ENCODE measurements at regions not wholly inside any gene's neighbourhood (a gene's known extent, or its start where the extent isn't known, plus 50 kb on each side); places are given as distances from the start of the nearest gene placed in this dataset.

DNA sequence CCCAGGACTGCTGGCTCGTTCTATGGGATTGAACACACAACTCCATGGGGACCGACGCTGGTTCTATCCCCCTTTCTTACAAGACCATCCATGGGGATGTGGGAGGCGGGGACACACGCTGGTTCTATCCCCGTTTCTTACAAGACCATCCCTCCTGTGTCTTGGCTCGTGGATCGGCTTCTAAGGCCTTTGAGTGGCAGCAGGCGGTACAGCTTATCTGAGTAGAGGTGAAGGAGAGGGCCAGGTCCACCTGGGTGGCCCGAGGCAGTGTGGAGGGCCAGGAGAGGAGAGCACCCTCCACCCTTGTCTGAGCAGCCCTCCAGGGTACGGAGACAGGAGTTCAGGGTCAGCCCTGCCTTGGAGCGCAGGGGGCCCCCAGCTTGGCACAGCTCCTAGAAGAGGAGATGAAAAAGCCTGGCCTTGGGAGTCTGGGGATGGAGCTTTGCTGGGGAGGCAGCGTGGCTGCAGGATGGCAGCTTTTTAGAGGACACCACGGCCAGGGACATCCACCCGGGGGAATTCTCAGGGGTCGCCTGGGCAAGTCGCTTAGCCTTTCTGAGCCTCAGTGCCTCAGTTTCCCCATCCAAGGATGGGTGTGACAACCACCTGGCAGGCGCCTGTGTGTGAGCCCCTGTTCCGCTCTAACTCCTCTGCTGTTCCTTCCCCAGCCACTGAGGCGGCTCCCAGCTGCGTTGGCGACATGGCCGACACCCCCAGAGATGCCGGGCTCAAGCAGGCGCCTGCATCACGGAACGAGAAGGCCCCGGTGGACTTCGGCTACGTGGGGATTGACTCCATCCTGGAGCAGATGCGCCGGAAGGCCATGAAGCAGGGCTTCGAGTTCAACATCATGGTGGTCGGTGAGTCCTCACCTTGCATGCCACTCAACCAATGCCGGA is 341.0 kb downstream of the SEC14L1 start:
- CTCF ChIA-PET, result interaction anchor here (1.0 to 1.3 kb wide), 2 partner anchors 52 kb away, joined by 3 to 4 read pairs; no protein-coding TSS in a partner anchor
- no peak for ATAC-seq
- H3K27ac Mint-ChIP-seq, result no peak overlapping the region

DNA sequence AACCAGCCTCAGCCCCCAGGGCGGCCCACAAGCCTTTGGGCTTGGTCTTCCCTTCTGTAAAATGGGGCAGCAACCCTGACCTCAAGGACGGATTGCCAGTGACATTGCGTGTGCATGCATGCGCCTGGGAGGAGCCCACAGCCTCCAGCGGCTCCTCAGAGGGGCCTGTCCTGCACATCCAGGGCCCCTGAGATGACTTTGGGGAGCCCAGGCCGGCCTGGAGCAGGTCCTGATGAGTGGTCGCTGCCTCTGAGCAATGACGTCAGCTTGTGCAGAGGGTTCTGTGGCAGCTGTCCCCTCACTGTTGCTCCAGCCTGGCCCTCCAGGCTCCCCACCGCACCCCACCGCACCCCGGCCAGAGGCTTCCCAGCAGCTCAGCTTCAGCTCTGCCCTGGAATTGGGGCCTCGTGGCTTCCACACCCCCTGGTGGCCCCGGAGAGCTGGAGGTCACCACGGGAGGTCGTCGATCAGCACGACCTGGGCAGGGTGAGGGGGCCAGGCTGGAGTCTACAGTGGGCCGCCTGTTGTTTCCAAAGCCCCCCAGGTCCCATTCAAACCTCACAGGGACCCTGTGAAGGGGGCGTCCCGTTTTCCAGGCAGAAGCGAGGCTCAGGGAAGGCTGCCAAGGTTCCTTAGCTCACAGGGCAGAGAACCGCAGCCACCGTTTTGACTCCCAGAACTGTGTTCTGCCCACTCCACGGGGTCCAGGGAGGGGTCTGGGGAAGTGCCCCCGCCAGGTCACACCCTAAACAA is 341.8 kb downstream of the SEC14L1 start:
- no peaks in the 10 kb centered on the region for H3K27me3 Mint-ChIP-seq (ENCODE audit: low read depth)
- H3K9me3 Mint-ChIP-seq (ENCODE audit: insufficient read depth), result no peaks in the 10 kb centered on the region
- H3K4me3 Mint-ChIP-seq, result no peak overlapping the region
- H3K4me1 Mint-ChIP-seq (ENCODE audit: low read depth), result peaks cover 28% of the 10 kb centered on the region
- H3K27ac Mint-ChIP-seq, result no peak overlapping the region
- DNase-seq, result no peak
- ChIA-PET POLR2A (interaction anchor here (1.0 kb wide), 1 partner anchor 17 kb away, joined by 3 read pairs; no protein-coding TSS in a partner anchor), CTCF (interaction anchor here (0.8 to 1.0 kb wide), 2 partner anchors 12 to 53 kb away, joined by 3 read pairs; no protein-coding TSS in a partner anchor)
- no peak for ATAC-seq
- H3K36me3 Mint-ChIP-seq (ENCODE audit: low read depth), result peaks cover 40% of the 10 kb centered on the region

More for the DNA sequence above, 341.0 kb downstream of the SEC14L1 start:
- DNase-seq, result no peak
- POLR2A ChIA-PET, result no interaction called here
- H3K4me3 Mint-ChIP-seq, result no peak overlapping the region
- H3K27me3 Mint-ChIP-seq (ENCODE audit: low read depth), result no peaks in the 10 kb centered on the region
- H3K9me3 Mint-ChIP-seq (ENCODE audit: insufficient read depth), result no peaks in the 10 kb centered on the region
- H3K36me3 Mint-ChIP-seq (ENCODE audit: low read depth), result peaks cover 42% of the 10 kb centered on the region
- H3K4me1 Mint-ChIP-seq (ENCODE audit: low read depth), result peaks cover 36% of the 10 kb centered on the region

DNA sequence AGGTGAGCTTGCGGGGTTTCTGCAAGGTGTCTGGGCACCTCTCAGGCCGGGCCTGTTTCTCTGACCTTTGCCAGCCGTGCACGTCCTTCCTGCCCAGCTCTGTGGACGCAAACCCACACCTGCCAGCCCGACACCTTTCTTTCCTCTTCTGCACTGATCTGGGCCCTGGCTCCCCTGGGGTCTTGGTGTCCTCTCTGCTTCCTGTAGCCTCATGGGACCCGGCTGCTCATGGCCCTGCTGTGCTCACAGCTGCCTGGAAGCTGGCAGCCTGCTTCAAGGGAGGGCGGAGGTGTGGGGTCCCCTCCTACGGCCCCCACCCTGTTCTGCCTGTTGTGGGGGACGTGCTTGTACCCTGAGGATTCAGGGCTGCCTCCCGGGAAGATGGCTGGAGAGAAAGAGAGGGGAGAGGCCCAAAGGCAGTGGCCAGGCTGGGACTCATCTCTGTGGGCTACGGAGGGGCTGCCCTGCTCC is 342.4 kb downstream of the SEC14L1 start:
- H3K4me1 Mint-ChIP-seq (ENCODE audit: low read depth), result peaks cover 23% of the 10 kb centered on the region
- CTCF ChIA-PET, result interaction anchor here (0.8 to 1.0 kb wide), 3 partner anchors 11 to 83 kb away, joined by 3 read pairs; no protein-coding TSS in a partner anchor
- no peak overlapping the region for H3K27ac Mint-ChIP-seq
- DNase-seq (no peak), ATAC-seq (no peak)
- POLR2A ChIA-PET, result interaction anchor here (0.6 to 1.1 kb wide), 3 partner anchors 9 to 644 kb away, joined by 3 read pairs; no protein-coding TSS in a partner anchor
- no peak overlapping the region for H3K4me3 Mint-ChIP-seq
- H3K36me3 Mint-ChIP-seq (ENCODE audit: low read depth), result peaks cover 40% of the 10 kb centered on the region
- no peaks in the 10 kb centered on the region for H3K27me3 Mint-ChIP-seq (ENCODE audit: low read depth)
- H3K9me3 Mint-ChIP-seq (ENCODE audit: insufficient read depth), result no peaks in the 10 kb centered on the region

DNA sequence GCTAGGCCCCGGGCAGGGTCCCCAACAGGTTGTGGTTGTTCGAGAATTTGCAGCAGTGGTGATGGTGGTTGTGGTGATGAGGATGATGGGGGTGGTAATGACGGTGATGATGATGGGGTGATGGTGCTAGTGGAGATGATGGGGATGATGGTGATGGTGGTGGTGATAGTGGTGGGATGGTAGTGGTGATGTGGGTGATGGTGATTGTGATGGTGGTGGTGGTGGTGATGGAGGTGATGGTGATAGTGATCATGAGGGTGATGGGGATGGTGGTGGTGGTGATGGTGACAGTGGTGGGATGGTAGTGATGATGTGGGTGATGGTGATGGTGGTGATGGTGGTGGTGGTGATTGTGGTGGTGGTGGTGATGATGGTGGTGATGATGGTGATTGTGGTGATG is 343.3 kb downstream of the SEC14L1 start:
- ATAC-seq, result no peak
- no peak for DNase-seq
- Mint-ChIP-seq H3K9me3 (ENCODE audit: insufficient read depth) (no peaks in the 10 kb centered on the region), H3K4me1 (ENCODE audit: low read depth) (peaks cover 14% of the 10 kb centered on the region), H3K36me3 (ENCODE audit: low read depth) (peaks cover 45% of the 10 kb centered on the region), H3K27me3 (ENCODE audit: low read depth) (no peaks in the 10 kb centered on the region), H3K4me3 (no peak overlapping the region), H3K27ac (no peak overlapping the region)
- ChIA-PET POLR2A (interaction anchor here (0.6 to 1.1 kb wide), 2 partner anchors 10 to 643 kb away, joined by 3 read pairs; no protein-coding TSS in a partner anchor), CTCF (no interaction called here)

GRCh38 chr17:77485089-77485833 is 344.5 kb downstream of the SEC14L1 start:
- Mint-ChIP-seq H3K27me3 (ENCODE audit: low read depth) (no peaks in the 10 kb centered on the region), H3K27ac (no peak overlapping the region), H3K4me3 (no peak overlapping the region), H3K9me3 (ENCODE audit: insufficient read depth) (no peaks in the 10 kb centered on the region), H3K36me3 (ENCODE audit: low read depth) (peaks cover 48% of the 10 kb centered on the region), H3K4me1 (ENCODE audit: low read depth) (peaks cover 9% of the 10 kb centered on the region)
- ATAC-seq (no peak), DNase-seq (no peak)
- POLR2A ChIA-PET, result no interaction called here
- CTCF ChIA-PET, result no interaction called here

GRCh38 chr17:77487211-77487629 is 346.5 kb downstream of the SEC14L1 start:
- ChIA-PET CTCF (no interaction called here), POLR2A (no interaction called here)
- H3K27ac Mint-ChIP-seq, result no peak overlapping the region
- peaks cover 49% of the 10 kb centered on the region for H3K36me3 Mint-ChIP-seq (ENCODE audit: low read depth)
- peaks cover 21% of the 10 kb centered on the region for H3K4me1 Mint-ChIP-seq (ENCODE audit: low read depth)
- no peaks in the 10 kb centered on the region for H3K9me3 Mint-ChIP-seq (ENCODE audit: insufficient read depth)
- ATAC-seq (no peak), DNase-seq (no peak)
- no peaks in the 10 kb centered on the region for H3K27me3 Mint-ChIP-seq (ENCODE audit: low read depth)
- H3K4me3 Mint-ChIP-seq, result no peak overlapping the region

DNA sequence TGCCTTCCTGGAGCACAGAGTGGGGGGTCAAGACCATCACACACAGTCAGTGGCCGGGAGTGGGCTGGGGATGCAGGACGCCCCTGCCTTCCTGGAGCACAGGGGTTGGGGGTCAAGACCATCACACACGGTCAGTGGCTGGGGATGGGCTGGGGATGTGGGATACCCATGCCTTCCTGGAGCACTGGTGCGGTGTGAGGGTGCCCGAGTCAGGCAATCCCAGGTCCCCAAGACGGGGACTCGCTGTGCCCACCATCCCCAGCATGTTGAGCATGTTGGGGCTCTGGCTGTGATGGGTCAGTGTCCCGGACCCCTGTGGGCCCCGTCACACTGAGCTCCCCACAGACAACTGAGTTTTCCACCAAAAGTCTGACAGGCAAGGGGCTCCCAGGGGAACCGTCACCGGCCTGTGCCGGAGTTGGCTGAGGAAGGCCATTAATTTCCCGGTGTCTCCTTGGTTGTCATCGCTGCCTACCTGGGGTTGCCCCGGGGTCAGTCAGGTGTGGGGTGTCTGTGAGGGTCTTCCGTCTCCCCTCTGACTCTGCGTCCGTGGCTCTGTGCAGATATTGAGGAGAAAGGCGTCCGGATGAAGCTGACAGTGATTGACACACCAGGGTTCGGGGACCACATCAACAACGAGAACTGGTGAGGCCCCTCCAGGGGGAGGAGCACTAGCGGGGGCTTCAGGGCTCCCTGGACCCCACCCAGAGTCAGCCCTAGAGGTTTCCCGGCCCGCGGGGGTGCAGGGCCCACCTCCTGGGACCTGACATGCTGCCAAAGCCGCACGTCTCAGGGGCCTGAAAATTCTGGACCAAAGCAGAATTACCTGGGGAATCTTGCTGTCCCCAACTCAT is 347.1 kb downstream of the SEC14L1 start:
- Mint-ChIP-seq H3K27ac (no peak overlapping the region), H3K36me3 (ENCODE audit: low read depth) (peaks cover 51% of the 10 kb centered on the region), H3K4me3 (no peak overlapping the region), H3K9me3 (ENCODE audit: insufficient read depth) (no peaks in the 10 kb centered on the region), H3K27me3 (ENCODE audit: low read depth) (no peaks in the 10 kb centered on the region), H3K4me1 (ENCODE audit: low read depth) (peaks cover 26% of the 10 kb centered on the region)
- ATAC-seq (no peak), DNase-seq (no peak)
- POLR2A ChIA-PET, result interaction anchor here (0.5 kb wide), 1 partner anchor 44 kb away, joined by 3 read pairs; no protein-coding TSS in a partner anchor
- CTCF ChIA-PET, result no interaction called here

GRCh38 chr17:77488531-77489238 is 347.9 kb downstream of the SEC14L1 start:
- CTCF ChIA-PET, result no interaction called here

GRCh38 chr17:77489239-77489892 is 348.6 kb downstream of the SEC14L1 start:
- H3K36me3 Mint-ChIP-seq (ENCODE audit: low read depth), result peaks cover 60% of the 10 kb centered on the region

More at GRCh38 chr17:77488531-77489238, 347.9 kb downstream of the SEC14L1 start:
- Mint-ChIP-seq H3K27me3 (ENCODE audit: low read depth) (no peaks in the 10 kb centered on the region), H3K36me3 (ENCODE audit: low read depth) (peaks cover 56% of the 10 kb centered on the region), H3K4me1 (ENCODE audit: low read depth) (peaks cover 28% of the 10 kb centered on the region), H3K9me3 (ENCODE audit: insufficient read depth) (no peaks in the 10 kb centered on the region), H3K4me3 (no peak overlapping the region), H3K27ac (peak overlapping the region; percentile 63)
- ATAC-seq, result no peak
- DNase-seq, result no peak
- POLR2A ChIA-PET, result interaction anchor here (0.5 kb wide), 1 partner anchor 45 kb away, joined by 3 read pairs; no protein-coding TSS in a partner anchor

GRCh38 chr17:77489893-77490255 is 349.1 kb downstream of the SEC14L1 start:
- H3K27ac Mint-ChIP-seq, result no peak overlapping the region
- ChIA-PET CTCF (interaction anchor here (0.6 to 1.0 kb wide), 2 partner anchors 60 to 468 kb away, joined by 3 read pairs; partner anchors contain the start of gene TNRC6C), POLR2A (no interaction called here)
- peaks cover 38% of the 10 kb centered on the region for H3K4me1 Mint-ChIP-seq (ENCODE audit: low read depth)
- H3K36me3 Mint-ChIP-seq (ENCODE audit: low read depth), result peaks cover 63% of the 10 kb centered on the region
- H3K9me3 Mint-ChIP-seq (ENCODE audit: insufficient read depth), result no peaks in the 10 kb centered on the region
- H3K27me3 Mint-ChIP-seq (ENCODE audit: low read depth), result no peaks in the 10 kb centered on the region
- H3K4me3 Mint-ChIP-seq, result no peak overlapping the region
- DNase-seq (no peak), ATAC-seq (no peak)

More at GRCh38 chr17:77489239-77489892, 348.6 kb downstream of the SEC14L1 start:
- DNase-seq (no peak), ATAC-seq (no peak)
- Mint-ChIP-seq H3K27ac (peak overlapping the region; percentile 63), H3K4me1 (ENCODE audit: low read depth) (peaks cover 33% of the 10 kb centered on the region), H3K9me3 (ENCODE audit: insufficient read depth) (no peaks in the 10 kb centered on the region), H3K4me3 (no peak overlapping the region), H3K27me3 (ENCODE audit: low read depth) (no peaks in the 10 kb centered on the region)
- ChIA-PET POLR2A (no interaction called here), CTCF (interaction anchor here (0.6 to 1.0 kb wide), 2 partner anchors 60 to 469 kb away, joined by 3 read pairs; partner anchors contain the start of gene TNRC6C)

Data from activated CD8-positive, alpha-beta T cell treated with anti-CD3 and anti-CD28 coated beads, Interleukin-2, amount 10 ng/mL, durations not matched to agents 7 days and 5 days (primary cell).